Esophagus squamous epithelium (tissue), 5 donors: ENCODE measurements at regions not wholly inside any gene's neighbourhood (a gene's known extent, or its start where the extent isn't known, plus 50 kb on each side); places are given as distances from the start of the nearest gene placed in this dataset.

Experiments
- DNase-seq: peaks from one replicate; lab custom pipeline; 2025; lab: John Stamatoyannopoulos, UW
- H3K27ac ChIP-seq, 4 donors: fragments of 200-600 bp; sonication (generic); one replicate each; pipeline ENCODE4 v1.5.1; 2016 to 2019; ENCODE audit warnings: mild to moderate bottlenecking in 1 of 4
- H3K27me3 ChIP-seq, 4 donors: fragments of 200-600 bp; sonication (generic); 1 replicate in 3 of 4; 2 replicates in 1 of 4; pipeline versions ENCODE4 v1.5.1 to v1.6.0; 2017 to 2021; ENCODE audit warnings: antibody characterized with exemption in 1 of 4
- H3K36me3 ChIP-seq, 3 donors: fragments of 200-600 bp; sonication (generic); one replicate each; pipeline ENCODE4 v1.5.1; 2016 to 2019
- H3K4me1 ChIP-seq, 3 donors: fragments of 200-600 bp; sonication (generic); one replicate each; pipeline ENCODE4 v1.5.1; 2017 to 2019
- H3K4me3 ChIP-seq, 4 donors: fragments of 200-600 bp; sonication (generic); 1 replicate in 3 of 4; 2 replicates in 1 of 4; pipeline ENCODE4 v1.5.1; 2016 to 2019; ENCODE audit warnings: mild to moderate bottlenecking in 2 of 4, moderate library complexity in 1 of 4
- H3K9me3 ChIP-seq, 3 donors: fragments of 200-600 bp; sonication (generic); one replicate each; pipeline ENCODE4 v1.5.1; 2016 to 2019
- CTCF ChIP-seq, 6 experiments: fragments of 450-650 bp in 4 of 6; fragments of 200-600 bp in 2 of 6; sonication (generic) in 2 of 6; IDR thresholded peaks; one replicate each; pipeline ENCODE4 v1.5.1; 2016 to 2019; ENCODE audit warnings: antibody characterized with exemption in 6 of 6, mild to moderate bottlenecking in 4 of 6, moderate library complexity in 4 of 6
- POLR2A ChIP-seq, 4 donors: fragments of 450-650 bp; IDR thresholded peaks; one replicate each; pipeline ENCODE4 v1.6.1; 2017; ENCODE audit warnings: antibody characterized with exemption in 4 of 4, mild to moderate bottlenecking in 4 of 4, moderate library complexity in 3 of 4
- WGBS, 2 donors: methylation state at CpG; one replicate each; pipeline ENCODE4 v1.1.5; 2018; 5-methylcytosine and 5-hydroxymethylcytosine counted together
- intact Hi-C: fragments of 100-400 bp; cut with DNase I; formaldehyde crosslinking; loops from one replicate; pipeline ENCODE4 v1.15.0; 2022
- donor health status: DM: yes; HTN: yes; CAD: no.

- intact Hi-C loops = no loop called here
- Histone ChIP-seq H3K36me3 (no peaks in the 10 kb centered on the region), H3K27me3 (no peaks in the 10 kb centered on the region), H3K4me1 (no peaks in the 10 kb centered on the region), H3K27ac (no peak overlapping the region), H3K9me3 (no peaks in the 10 kb centered on the region), H3K4me3 (no peak overlapping the region)
- DNase-seq = no peak
- no peak for TF ChIP-seq POLR2A (IDR thresholded peaks at IDR 0.05)
- TF ChIP-seq CTCF (IDR thresholded peaks at IDR 0.05) = no peak
- WGBS, 2 donors = 33 to 38% methylated on average over 1 to 5 of the region's 7 CpGs
These were observed 423.0 kb downstream of the RPS6KC1 start for GRCh38 chr1:213474054-213474453.

- WGBS, 2 donors = 52 to 68% methylated on average over 2 of the region's 2 CpGs
- H3K4me3 ChIP-seq = no peak overlapping the region
- no peak for DNase-seq
- no peaks in the 10 kb centered on the region for H3K27me3 ChIP-seq
- intact Hi-C loops = no loop called here
- H3K9me3 ChIP-seq = no peaks in the 10 kb centered on the region
- no peak overlapping the region for H3K27ac ChIP-seq
- no peaks in the 10 kb centered on the region for H3K36me3 ChIP-seq
- TF ChIP-seq CTCF (IDR thresholded peaks at IDR 0.05) = no peak
- H3K4me1 ChIP-seq = no peaks in the 10 kb centered on the region
These were observed 430.4 kb downstream of the RPS6KC1 start for GRCh38 chr1:213481395-213481794.

- H3K36me3 ChIP-seq = no peaks in the 10 kb centered on the region
- no peak for DNase-seq
- no peaks in the 10 kb centered on the region for H3K9me3 ChIP-seq
- 37 to 53% methylated on average over 2 to 3 of the region's 3 CpGs for WGBS, 2 donors
- H3K27me3 ChIP-seq = no peaks in the 10 kb centered on the region
- H3K4me3 ChIP-seq = no peak overlapping the region
- H3K27ac ChIP-seq = no peak overlapping the region
- H3K4me1 ChIP-seq = no peaks in the 10 kb centered on the region
- TF ChIP-seq CTCF (IDR thresholded peaks at IDR 0.05) (no peak), POLR2A (IDR thresholded peaks at IDR 0.05) (no peak)
- intact Hi-C loops = no loop called here
These were observed 433.3 kb downstream of the RPS6KC1 start for GRCh38 chr1:213484333-213484732.

- Histone ChIP-seq H3K4me3 (no peak overlapping the region), H3K4me1 (no peaks in the 10 kb centered on the region), H3K9me3 (no peaks in the 10 kb centered on the region), H3K27me3 (no peaks in the 10 kb centered on the region), H3K36me3 (no peaks in the 10 kb centered on the region), H3K27ac (no peak overlapping the region)
- TF ChIP-seq CTCF (IDR thresholded peaks at IDR 0.05) (no peak), POLR2A (IDR thresholded peaks at IDR 0.05) (no peak)
- intact Hi-C loops = no loop called here
- whole genome bisulfite sequencing, 2 donors = 78 to 100% methylated on average over 1 of the region's 1 CpG
- DNase-seq = no peak
These were observed 433.7 kb downstream of the RPS6KC1 start for GRCh38 chr1:213484758-213485157.

- intact Hi-C loops = no loop called here
These were observed 435.4 kb downstream of the RPS6KC1 start for GRCh38 chr1:213486488-213486887.

More at GRCh38 chr1:213486488-213486887, 435.4 kb downstream of the RPS6KC1 start:
- Histone ChIP-seq H3K9me3 (no peaks in the 10 kb centered on the region), H3K27me3 (no peaks in the 10 kb centered on the region), H3K36me3 (no peaks in the 10 kb centered on the region), H3K4me1 (no peaks in the 10 kb centered on the region), H3K27ac (no peak overlapping the region), H3K4me3 (no peak overlapping the region)
- no peak for TF ChIP-seq POLR2A (IDR thresholded peaks at IDR 0.05)
- TF ChIP-seq CTCF (IDR thresholded peaks at IDR 0.05) = no peak
- DNase-seq = no peak
- WGBS, 2 donors = 32 to 40% methylated on average over 3 of the region's 3 CpGs
